ENCODE measurements at regions not wholly inside any gene's neighbourhood (a gene's known extent, or its start where the extent isn't known, plus 50 kb on each side); places are given as distances from the start of the nearest gene placed in this dataset.
A peak's percentile ranks its signal among the peaks of the same experiment; 100 is the strongest.

- DNase-seq (ENCODE audit: low read depth) = no peak
These were observed 204.2 kb downstream of the USP12 start for GRCh38 chr13:26967119-26968038.

- DNase-seq (ENCODE audit: low read depth) = no peak
These were observed 204.9 kb downstream of the USP12 start for GRCh38 chr13:26966701-26967080.

DNA sequence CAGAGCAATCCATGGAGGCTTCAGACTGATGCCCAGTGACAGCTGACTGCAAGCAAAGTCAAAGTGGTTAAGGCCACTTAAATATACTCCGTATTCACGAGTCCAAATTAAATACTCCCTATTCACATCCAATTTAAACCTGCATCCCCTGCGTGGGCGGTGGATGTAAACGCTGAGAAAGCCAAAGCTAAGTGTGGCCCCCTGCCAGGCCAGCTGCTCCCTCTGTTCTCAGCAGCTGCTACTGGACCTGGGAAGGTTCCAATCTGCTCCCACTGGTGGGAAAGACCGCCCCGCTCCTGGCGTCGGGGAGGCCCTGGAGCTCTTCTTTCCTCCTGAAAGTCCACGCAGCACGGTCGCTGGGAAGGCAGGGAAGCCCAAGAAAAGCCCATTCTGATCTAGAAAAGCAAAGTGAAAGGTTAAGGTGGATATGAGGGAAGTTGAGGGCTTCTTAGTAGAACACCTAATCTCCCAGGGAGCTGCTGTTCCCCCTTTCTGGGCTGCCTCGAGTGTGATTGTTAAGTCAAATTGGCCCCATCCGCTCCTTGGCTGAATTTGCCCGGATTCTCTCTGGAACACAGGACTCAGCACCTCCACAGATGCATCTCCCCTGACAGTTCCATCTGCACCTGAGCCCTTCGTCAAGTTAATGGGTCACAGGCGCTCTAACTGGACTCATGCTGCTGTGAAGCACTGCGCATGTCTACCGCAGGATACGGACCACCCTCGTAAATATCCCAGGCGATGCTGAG, 205.5 kb downstream of the USP12 start:
- peak; percentile 56 for DNase-seq (ENCODE audit: low read depth)

DNA sequence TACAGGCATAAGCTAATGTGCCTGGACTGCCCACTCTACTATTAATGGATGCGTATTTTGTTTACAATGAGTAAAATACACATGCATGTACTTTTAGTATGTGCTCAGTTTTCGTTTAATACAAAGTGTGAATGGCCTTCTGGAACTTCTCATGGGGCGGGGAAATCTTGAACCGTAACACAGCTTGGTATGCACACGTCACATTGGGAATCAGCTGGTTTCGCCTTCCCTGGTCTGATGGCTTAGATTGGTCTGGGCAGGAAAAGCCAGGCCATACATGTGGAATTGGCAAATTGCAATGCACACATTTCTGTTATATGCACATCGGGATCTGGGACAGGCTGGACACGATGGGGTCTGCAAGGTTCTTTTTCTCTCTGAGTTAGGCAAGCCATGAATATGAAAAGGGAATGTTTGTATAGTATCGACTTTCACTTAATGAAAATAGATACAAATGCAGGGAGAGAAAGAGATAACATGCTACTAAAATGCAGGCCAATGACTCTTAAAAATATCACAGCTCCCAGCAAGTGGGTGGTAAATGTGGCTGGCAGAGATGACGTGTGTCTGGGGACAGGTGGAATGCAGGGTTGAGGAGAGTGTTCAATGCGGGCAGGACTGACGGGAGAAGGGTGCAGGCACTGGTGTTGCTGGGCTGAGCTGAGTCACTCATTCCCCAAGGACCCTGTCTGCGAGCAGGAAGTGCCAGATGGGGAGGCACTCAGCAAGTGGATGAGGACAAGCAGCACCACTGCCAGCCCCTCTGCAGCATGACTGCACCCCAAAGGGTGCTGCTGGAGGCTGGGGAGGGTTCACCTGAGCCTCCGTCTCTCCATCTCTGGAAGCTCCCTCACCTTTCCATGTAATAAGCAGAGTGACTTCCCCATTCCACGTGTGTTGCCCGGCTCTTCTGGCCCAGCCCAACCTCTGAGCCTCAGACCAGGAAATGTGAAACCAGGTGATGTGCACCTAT, 204.0 kb upstream of the GPR12 start:
- peak; percentile 23 for DNase-seq (ENCODE audit: low read depth)

DNA sequence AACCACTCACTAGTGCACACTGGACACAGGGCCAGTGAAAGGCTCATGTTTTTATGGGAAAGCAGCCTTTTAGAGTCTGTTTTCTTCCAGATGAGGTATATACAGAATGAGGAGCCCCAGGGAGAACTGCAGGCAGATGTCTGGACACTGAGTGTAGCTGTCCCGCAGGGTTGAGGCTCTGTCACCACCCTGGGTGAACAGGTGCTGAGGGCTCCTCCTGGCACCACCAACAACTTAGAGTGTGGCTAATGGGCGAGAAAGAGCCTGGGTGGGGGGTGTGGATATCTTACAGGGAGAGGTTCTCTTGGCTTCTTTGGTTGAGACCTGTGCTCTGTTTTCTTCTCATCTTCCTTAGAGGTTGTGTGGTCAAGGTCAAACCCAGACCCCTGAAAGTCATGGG, 202.1 kb upstream of the GPR12 start:
- no peak for DNase-seq (ENCODE audit: low read depth)

- DNase-seq (ENCODE audit: low read depth) = no peak
These were observed 201.5 kb upstream of the GPR12 start for GRCh38 chr13:26961890-26962615.

GRCh38 chr13:26957182-26957581, 196.6 kb upstream of the GPR12 start:
- DNase-seq (ENCODE audit: low read depth) = no peak

DNA sequence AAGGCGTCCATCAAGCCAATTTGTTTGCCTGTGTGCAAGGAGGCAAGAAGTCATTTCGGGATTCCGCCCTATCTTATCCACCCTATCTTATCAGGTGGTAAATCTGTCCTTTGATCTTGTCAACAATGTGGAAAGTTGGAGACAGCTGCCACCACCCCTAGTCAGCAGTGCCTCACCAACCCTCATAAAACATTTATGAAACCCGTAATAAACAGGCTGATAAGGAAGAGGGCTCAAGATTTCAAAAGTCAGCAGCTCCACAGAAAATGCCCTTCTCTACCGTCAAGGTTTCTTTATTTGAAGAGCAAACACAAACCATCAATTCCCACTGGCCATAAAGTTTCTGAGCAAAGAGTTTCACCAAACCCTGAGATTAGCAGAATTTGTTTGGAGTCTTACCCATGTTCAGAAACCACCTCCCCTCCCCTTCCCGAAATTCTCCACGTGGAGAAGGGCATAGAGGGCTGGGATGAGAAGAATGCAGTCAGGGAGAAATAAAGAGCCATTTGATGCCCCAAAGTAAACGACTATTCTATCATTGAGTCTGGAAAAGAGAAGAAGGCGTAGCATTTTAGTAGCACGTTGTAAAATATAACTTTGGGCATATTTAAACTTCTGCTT, 196.0 kb upstream of the GPR12 start:
- no peak for DNase-seq (ENCODE audit: low read depth)

DNA sequence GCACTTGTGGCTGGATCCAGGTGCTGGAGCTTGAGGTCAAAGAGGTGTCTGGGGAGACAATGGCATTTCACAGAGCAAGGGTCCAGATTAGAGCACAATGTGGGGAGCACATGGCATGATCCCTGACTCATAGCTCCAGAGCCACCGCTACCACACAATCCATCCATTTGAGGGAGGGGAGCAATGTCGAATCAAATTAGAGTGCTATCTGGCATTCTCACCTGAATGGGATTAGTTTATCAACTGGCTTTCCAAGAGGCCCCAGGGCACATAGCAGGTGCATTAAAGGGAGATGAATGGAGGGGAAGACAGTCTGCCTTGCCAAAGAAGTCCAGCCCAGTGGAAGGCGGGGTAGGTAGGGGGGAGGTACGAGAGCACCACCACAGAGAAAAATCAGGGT, 194.4 kb upstream of the GPR12 start:
- no peak for DNase-seq (ENCODE audit: low read depth)

GRCh38 chr13:26953291-26953690, 192.7 kb upstream of the GPR12 start:
- DNase-seq (ENCODE audit: low read depth) = no peak

- DNase-seq (ENCODE audit: low read depth) = no peak
These were observed 192.1 kb upstream of the GPR12 start for GRCh38 chr13:26952551-26953143.

DNA sequence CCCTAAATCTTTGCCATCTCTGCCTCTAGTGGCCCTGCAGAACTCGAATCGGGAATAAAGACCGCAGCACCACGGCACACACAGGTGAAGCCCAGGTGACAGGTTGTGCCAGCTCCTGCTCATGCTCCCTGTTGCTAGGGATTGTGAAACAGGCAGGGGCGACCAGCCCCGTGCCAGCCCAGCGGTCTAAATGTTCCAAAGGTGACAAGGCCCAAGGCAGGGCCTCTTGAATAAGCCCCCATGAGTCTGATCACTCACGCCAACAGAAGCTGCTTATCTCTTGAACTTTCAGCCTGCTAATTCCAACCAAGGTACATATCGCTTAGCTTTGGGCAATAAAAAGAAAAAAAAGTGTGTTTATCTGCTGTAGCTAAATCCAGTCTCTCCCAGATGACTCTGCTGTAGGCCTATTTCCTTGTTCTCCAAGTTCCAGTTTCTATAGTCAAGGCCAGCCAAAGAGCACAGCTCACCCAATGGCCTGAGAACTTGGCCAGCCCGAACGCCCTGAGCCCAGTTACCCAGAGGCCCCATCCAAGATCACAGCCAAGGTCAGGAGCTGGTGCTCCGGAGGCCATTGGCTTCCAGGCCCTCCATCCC, 191.1 kb upstream of the GPR12 start:
- DNase-seq (ENCODE audit: low read depth) = no peak

DNA sequence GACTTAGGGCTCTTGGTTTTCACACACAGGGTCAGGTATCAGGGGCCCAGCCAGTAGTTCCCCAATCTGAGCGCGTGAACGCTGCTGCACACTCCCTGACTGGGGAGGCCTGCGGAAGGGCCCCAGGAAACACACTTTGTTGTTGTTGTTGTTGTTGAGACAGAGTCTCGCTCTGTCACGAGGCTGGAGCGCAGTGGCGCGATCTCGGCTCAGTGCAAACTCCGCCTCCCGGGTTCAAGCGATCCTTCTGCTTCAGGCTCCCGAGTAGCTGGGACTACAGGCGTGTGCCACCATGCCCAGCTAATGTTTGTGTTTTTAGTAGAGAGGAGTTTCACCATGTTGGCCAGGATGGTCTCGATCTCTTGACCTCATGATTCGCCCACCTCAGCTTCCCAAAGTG, 190.4 kb upstream of the GPR12 start:
- DNase-seq (ENCODE audit: low read depth) = no peak

DNA sequence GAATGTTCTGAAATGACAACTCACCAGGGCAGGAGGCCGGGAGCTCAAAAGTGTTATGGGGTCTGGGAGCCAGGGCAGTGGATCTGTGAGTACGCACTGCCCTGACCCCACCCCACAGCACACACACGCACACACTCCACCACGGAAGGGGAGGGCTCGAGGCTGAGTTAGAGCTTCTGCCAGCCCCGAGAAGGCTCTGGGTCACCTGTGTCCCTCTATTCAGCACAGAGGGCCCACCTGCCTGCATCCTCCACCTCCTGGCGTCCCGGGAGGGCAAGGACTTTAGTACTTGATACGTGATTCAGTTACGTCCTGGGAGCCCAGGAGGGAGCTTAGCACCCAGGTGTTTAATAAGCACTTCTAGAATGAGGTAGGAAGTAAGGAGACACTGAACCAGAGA, 190.0 kb upstream of the GPR12 start:
- no peak for DNase-seq (ENCODE audit: low read depth)

- DNase-seq (ENCODE audit: low read depth) = no peak
These were observed 189.3 kb upstream of the GPR12 start for GRCh38 chr13:26949701-26950502.

GRCh38 chr13:26948353-26948752, 187.8 kb upstream of the GPR12 start:
- no peak for DNase-seq (ENCODE audit: low read depth)

DNA sequence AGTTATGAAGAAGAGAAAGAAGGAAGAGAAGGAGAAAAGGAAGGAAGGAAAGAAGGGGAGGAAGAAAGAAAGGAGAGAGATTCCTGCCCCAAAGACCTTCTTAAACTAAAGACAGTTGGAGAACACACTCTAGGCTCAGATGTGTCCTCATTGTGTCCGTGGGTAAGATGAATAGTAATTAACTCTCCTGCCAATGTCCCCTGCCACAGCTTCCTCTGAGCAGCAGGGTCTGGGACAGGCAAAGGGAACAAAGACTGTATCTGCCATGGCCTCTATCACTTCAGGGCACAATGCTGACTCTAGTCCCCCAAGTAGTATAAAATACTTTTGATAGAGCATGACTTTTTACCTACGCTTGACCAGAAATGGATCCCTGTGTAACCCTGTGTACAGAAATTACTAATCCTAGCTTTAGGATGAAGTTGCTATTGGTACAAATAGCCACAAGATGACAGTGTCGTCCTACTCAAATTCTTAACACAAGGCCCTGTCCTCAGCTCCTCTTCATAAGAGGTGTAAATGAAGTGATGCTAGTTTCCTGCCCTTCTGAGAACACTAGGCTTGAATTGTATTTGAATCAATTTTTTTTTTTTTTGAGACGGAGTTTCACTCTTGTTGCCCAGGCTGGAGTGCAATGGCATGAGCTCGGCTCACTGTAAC, 186.2 kb upstream of the GPR12 start:
- peak; percentile 54 for DNase-seq (ENCODE audit: low read depth)

DNA sequence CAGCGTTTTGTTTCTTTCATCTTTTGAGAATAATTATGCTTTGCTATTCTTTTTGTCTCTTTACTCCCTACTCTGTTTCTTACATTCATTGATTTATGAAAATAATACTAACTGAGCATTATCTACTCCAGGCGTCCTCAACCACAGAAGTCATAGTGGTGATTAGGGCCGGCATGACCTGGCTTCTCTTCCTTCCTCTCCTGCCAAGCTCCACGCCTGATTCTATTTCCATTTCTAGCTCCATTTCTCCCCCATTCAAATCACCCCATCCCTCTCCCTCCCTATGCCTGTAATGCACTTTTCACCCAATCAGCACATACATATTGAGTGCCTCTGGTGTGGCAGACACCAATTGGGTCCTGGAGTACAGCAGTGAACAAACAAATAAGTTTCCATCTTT, 183.2 kb upstream of the GPR12 start:
- DNase-seq (ENCODE audit: low read depth) = no peak

DNA sequence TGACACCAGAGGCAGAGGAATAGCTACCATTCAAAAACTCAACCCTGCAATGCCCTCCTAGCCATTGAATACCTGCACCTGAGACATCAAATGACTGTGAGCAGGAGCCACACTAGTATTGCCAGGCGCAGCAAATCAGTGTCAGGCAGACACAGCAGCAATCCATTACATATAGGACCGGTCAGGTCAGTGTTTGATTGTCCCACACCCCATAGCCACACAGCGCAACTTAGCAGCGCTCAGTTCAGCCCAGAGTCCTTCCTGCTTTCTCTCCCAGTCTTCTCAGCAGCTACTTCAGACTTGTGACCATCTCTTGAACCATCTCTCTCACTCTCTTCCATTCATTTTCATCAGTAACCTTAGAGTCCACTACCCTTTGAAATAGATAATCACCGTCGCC, 181.6 kb upstream of the GPR12 start:
- DNase-seq (ENCODE audit: low read depth) = no peak

Data from iris pigment epithelial cell (primary cell).